GM12878 (cell line): ENCODE measurements at regions not wholly inside any gene's neighbourhood (a gene's known extent, or its start where the extent isn't known, plus 50 kb on each side); places are given as distances from the start of the nearest gene placed in this dataset.

Experiments
- ATAC-seq: fragments of 200-7000 bp; cut with Tn5 transposase; 3 replicates; pipeline ENCODE4 v1.9.1; 2020; ENCODE audit warnings: mild to moderate bottlenecking, moderate library complexity
- BruUV-seq: library from RNA; stranded (reverse); fragments of 400-500 nt; replicated peaks from 2 replicates; lab custom pipeline; 2021; lab: Mats Ljungman, UMichigan
- CTCF ChIA-PET: fragments of 300-600 bp; sonication (Branson Sonifier 250); formaldehyde crosslinking; extraction: SDS; loops from one replicate; lab custom pipeline; 2021; ENCODE audit warnings: inconsistent platforms; lab: Yijun Ruan, JAX
- POLR2A ChIA-PET: fragments of 350-600 bp; formaldehyde crosslinking; extraction: SDS; loops from one replicate; lab custom pipeline; 2021; ENCODE audit warnings: inconsistent platforms; lab: Charles Lee
- RAD21 ChIA-PET: fragments of 300-600 bp; sonication (Branson Sonifier 250); formaldehyde crosslinking; loops from one replicate; lab custom pipeline; 2023; ENCODE audit warnings: antibody characterized with exemption; ENCODE audit not compliant: unreplicated experiment; lab: Charles Lee
- SMC1A ChIA-PET: fragments of 300-600 bp; sonication (Branson Sonifier 250); formaldehyde crosslinking; loops from one replicate; lab custom pipeline; 2023; ENCODE audit not compliant: unreplicated experiment, uncharacterized antibody; lab: Charles Lee
- DNase-seq: peaks from one replicate; pipeline ENCODE4 v3.0.0-alpha.2; 2011; ENCODE audit warnings: low read depth, low spot score
- FAIRE-seq: peaks from 3 replicates; lab custom pipeline; 2011; peaks lifted over from hg19 to GRCh38; lab: Jason Lieb, UNC
- H2AFZ ChIP-seq: 2 replicates; pipeline ENCODE4 v1.6.0; 2011; ENCODE audit warnings: low read depth, low read length, control low read depth; ENCODE audit not compliant: control insufficient read depth
- H3K27ac ChIP-seq: 2 replicates; pipeline ENCODE4 v1.5.1; 2011; ENCODE audit warnings: control low read depth; ENCODE audit not compliant: control insufficient read depth, insufficient read depth
- H3K27me3 ChIP-seq, 2 experiments: replicated peaks in 1 of 2; 2 replicates each; pipeline versions ENCODE4 v1.6.0 to v1.6.1; 2011; ENCODE audit warnings: low read length in 1 of 2; ENCODE audit not compliant: control insufficient read depth in 2 of 2, insufficient read depth in 2 of 2
- H3K36me3 ChIP-seq, 2 experiments: 2 replicates each; pipeline ENCODE4 v1.5.1; 2011; ENCODE audit warnings: low read length in 1 of 2; ENCODE audit not compliant: control insufficient read depth in 2 of 2, insufficient read depth in 2 of 2
- H3K4me1 ChIP-seq: 2 replicates; pipeline ENCODE4 v1.6.1; 2011; ENCODE audit warnings: mild to moderate bottlenecking, low read length, moderate library complexity, mixed read lengths; ENCODE audit not compliant: control insufficient read depth, insufficient read depth
- H3K4me2 ChIP-seq: 2 replicates; pipeline ENCODE4 v1.6.0; 2011; ENCODE audit warnings: control low read depth; ENCODE audit not compliant: control insufficient read depth, insufficient read depth
- H3K4me3 ChIP-seq: fragments of 200-600 bp; sonication (generic); 2 replicates; pipeline ENCODE4 v1.5.1; 2016
- H3K79me2 ChIP-seq: 2 replicates; pipeline ENCODE4 v1.6.0; 2011; ENCODE audit warnings: low read length; ENCODE audit not compliant: control insufficient read depth, insufficient read depth
- H3K9ac ChIP-seq: 2 replicates; pipeline ENCODE4 v1.8.0; 2011; ENCODE audit warnings: low read length, control low read depth, mixed read lengths; ENCODE audit not compliant: control insufficient read depth, insufficient read depth
- H3K9me3 ChIP-seq: replicated peaks from 3 replicates; pipeline ENCODE4 v1.5.1; 2011; ENCODE audit warnings: mild to moderate bottlenecking, low read length; ENCODE audit not compliant: control insufficient read depth, insufficient read depth
- H4K20me1 ChIP-seq: 2 replicates; pipeline ENCODE4 v1.6.0; 2011; ENCODE audit not compliant: control insufficient read depth, insufficient read depth
- CHD2 ChIP-seq: IDR thresholded peaks from 2 replicates; pipeline ENCODE4 v1.6.1; 2011; ENCODE audit warnings: low read depth, low read length, improper control_type of control experiment, borderline replicate concordance
- DPF2 ChIP-seq: fragments of 450-650 bp; IDR thresholded peaks from 2 replicates; pipeline ENCODE4 v1.6.1; 2017; ENCODE audit warnings: mild to moderate bottlenecking
- EGR1 ChIP-seq, 2 experiments: IDR thresholded peaks; 1 replicate in 1 of 2; 2 replicates in 1 of 2; pipeline ENCODE4 v1.6.1; 2011 to 2012; ENCODE audit warnings: low read depth in 2 of 2, low read length in 2 of 2, borderline replicate concordance in 1 of 2, mild to moderate bottlenecking in 1 of 2, moderate library complexity in 1 of 2
- FOS ChIP-seq: IDR thresholded peaks from 3 replicates; pipeline ENCODE4 v1.6.1; 2011; ENCODE audit warnings: borderline replicate concordance; ENCODE audit not compliant: insufficient read length; ENCODE audit errors: extremely low read depth
- FOXK2 ChIP-seq: fragments of 450-650 bp; IDR thresholded peaks from 2 replicates; pipeline ENCODE4 v1.6.1; 2017; ENCODE audit warnings: mild to moderate bottlenecking, moderate library complexity
- HCFC1 ChIP-seq: fragments of 150-350 bp; IDR thresholded peaks from 2 replicates; pipeline ENCODE4 v1.6.1; 2014; ENCODE audit warnings: low read length
- HDAC2 ChIP-seq: fragments of 200-600 bp; sonication (generic); IDR thresholded peaks from 2 replicates; pipeline ENCODE4 v1.6.1; 2017
- MEF2B ChIP-seq: fragments of 450-650 bp; IDR thresholded peaks from 2 replicates; pipeline ENCODE4 v1.6.1; 2018; ENCODE audit warnings: mild to moderate bottlenecking, moderate library complexity; ENCODE audit not compliant: partially characterized antibody, poor library complexity, severe bottlenecking
- NR2C2 ChIP-seq: IDR thresholded peaks from 2 replicates; pipeline ENCODE4 v1.6.1; 2011; ENCODE audit warnings: borderline replicate concordance, low read depth; ENCODE audit not compliant: control insufficient read depth, insufficient read length
- SREBF1 ChIP-seq: IDR thresholded peaks from 2 replicates; pipeline ENCODE4 v1.6.1; 2012; ENCODE audit warnings: mild to moderate bottlenecking, low read length
- SUPT20H ChIP-seq: IDR thresholded peaks from 2 replicates; pipeline ENCODE4 v1.6.1; 2011; ENCODE audit warnings: low read depth, mild to moderate bottlenecking, low read length, moderate library complexity, borderline replicate concordance; ENCODE audit not compliant: control insufficient read depth
- YY1 ChIP-seq: IDR thresholded peaks from 2 replicates; pipeline ENCODE4 v1.6.1; 2011; ENCODE audit warnings: low read depth, mild to moderate bottlenecking, low read length
- WGBS: methylation state at CpG from one replicate; pipeline ENCODE4 v1.1.6; 2016; ENCODE audit warnings: low lambda C conversion rate; ENCODE audit not compliant: insufficient replicate concordance, insufficient coverage; ENCODE audit errors: missing lambda C conversion rate; 5-methylcytosine and 5-hydroxymethylcytosine counted together
- in situ Hi-C: fragments of 300-500 bp; cut with MboI; formaldehyde crosslinking; loops from 9 replicates; pipeline ENCODE4 v1.14.3; 2018; ENCODE audit warnings: mixed read lengths
- intact Hi-C: fragments of 100-400 bp; cut with micrococcal nuclease; formaldehyde crosslinking; loops from one replicate; pipeline ENCODE4 v1.14.2; 2022; ENCODE audit not compliant: unreplicated experiment
- TF ChIP-seq, protein P1 (sequence below), 3 experiments: IDR thresholded peaks in 2 of 3; conservative IDR thresholded peaks in 1 of 3; 2 replicates each; pipeline ENCODE4 v1.5.1; 2011; ENCODE audit warnings: low read depth in 3 of 3, low read length in 3 of 3, mild to moderate bottlenecking in 3 of 3, control low read depth in 2 of 3, moderate library complexity in 2 of 3, inconsistent platforms in 1 of 3, mixed read lengths in 1 of 3; ENCODE audit not compliant: control insufficient read depth in 2 of 3, insufficient read depth in 1 of 3; ENCODE audit errors: extremely low read depth in 1 of 3
- TF ChIP-seq, protein P2 (sequence below): IDR thresholded peaks from 2 replicates; pipeline ENCODE4 v1.6.1; 2012; ENCODE audit warnings: low read depth, low read length, improper control_type of control experiment
- TF ChIP-seq, protein P3 (sequence below): fragments of 450-650 bp; IDR thresholded peaks from 2 replicates; pipeline ENCODE4 v1.6.1; 2017; ENCODE audit warnings: mild to moderate bottlenecking

GRCh38 chr22:27473533-27473932 is 328.0 kb downstream of the MN1 start:
- ATAC-seq, result no peak
- 2% methylated on average over 3 of the region's 3 CpGs for WGBS
- POLR2A ChIA-PET, result no interaction called here

DNA sequence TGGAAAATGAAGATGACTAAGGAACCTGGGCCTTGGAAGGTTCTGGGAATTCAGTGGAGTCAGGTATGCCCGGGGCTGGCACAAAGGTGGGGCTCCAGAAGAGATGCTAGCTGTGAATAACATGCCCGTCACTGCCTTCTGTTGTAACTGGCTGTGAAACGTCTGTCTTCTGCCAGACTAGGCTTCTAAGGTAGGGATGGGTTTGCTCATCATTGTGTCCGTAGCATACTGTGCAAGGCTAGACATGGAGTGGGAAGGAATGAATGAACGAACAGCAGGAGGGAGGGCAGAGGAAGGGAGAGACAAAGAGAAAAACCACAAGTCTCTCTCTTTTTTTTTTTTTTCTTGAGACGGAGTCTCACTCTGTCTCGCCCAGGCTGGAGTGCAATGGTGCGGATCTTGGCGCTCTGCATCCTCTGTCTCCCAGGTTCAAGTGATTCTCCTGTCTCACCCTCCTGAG is 327.4 kb downstream of the MN1 start:
- Histone ChIP-seq H2AFZ (no peak overlapping the region), H3K4me2 (no peak overlapping the region), H4K20me1 (no peaks in the 10 kb centered on the region), H3K36me3 (no peaks in the 10 kb centered on the region), H3K4me3 (no peak overlapping the region), H3K4me1 (no peaks in the 10 kb centered on the region), H3K27me3 (no peaks in the 10 kb centered on the region), H3K79me2 (no peaks in the 10 kb centered on the region), H3K9me3 (no peaks in the 10 kb centered on the region; the same call in 2 of the 3 replicates), H3K9ac (no peak overlapping the region), H3K27ac (no peak overlapping the region)
- CTCF ChIA-PET, result no interaction called here
- in situ Hi-C loops, result no loop called here
- DNase-seq (no peak), ATAC-seq (no peak)
- no TSS peak for BruUV-seq
- POLR2A ChIA-PET, result no interaction called here
- 38% methylated on average over 7 of the region's 9 CpGs for WGBS
- SMC1A ChIA-PET, result no interaction called here
- intact Hi-C loops, result no loop called here
- TF ChIP-seq YY1 (no peak), CHD2 (no peak), HCFC1 (no peak), NR2C2 (no peak)
- TF ChIP-seq, protein P1, sequence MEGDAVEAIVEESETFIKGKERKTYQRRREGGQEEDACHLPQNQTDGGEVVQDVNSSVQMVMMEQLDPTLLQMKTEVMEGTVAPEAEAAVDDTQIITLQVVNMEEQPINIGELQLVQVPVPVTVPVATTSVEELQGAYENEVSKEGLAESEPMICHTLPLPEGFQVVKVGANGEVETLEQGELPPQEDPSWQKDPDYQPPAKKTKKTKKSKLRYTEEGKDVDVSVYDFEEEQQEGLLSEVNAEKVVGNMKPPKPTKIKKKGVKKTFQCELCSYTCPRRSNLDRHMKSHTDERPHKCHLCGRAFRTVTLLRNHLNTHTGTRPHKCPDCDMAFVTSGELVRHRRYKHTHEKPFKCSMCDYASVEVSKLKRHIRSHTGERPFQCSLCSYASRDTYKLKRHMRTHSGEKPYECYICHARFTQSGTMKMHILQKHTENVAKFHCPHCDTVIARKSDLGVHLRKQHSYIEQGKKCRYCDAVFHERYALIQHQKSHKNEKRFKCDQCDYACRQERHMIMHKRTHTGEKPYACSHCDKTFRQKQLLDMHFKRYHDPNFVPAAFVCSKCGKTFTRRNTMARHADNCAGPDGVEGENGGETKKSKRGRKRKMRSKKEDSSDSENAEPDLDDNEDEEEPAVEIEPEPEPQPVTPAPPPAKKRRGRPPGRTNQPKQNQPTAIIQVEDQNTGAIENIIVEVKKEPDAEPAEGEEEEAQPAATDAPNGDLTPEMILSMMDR (IDR thresholded peaks at IDR 0.05 in 2 of 3, conservative IDR thresholded peaks at IDR 0.05 in 1 of 3; ENCODE audit: control insufficient read depth in 2 of 3, extremely low read depth in 1 of 3, insufficient read depth in 1 of 3, low read depth in 3 of 3, low read length in 3 of 3), result no peak
- TF ChIP-seq, protein P2, sequence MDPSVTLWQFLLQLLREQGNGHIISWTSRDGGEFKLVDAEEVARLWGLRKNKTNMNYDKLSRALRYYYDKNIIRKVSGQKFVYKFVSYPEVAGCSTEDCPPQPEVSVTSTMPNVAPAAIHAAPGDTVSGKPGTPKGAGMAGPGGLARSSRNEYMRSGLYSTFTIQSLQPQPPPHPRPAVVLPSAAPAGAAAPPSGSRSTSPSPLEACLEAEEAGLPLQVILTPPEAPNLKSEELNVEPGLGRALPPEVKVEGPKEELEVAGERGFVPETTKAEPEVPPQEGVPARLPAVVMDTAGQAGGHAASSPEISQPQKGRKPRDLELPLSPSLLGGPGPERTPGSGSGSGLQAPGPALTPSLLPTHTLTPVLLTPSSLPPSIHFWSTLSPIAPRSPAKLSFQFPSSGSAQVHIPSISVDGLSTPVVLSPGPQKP, result no peak
- TF ChIP-seq, protein P3, sequence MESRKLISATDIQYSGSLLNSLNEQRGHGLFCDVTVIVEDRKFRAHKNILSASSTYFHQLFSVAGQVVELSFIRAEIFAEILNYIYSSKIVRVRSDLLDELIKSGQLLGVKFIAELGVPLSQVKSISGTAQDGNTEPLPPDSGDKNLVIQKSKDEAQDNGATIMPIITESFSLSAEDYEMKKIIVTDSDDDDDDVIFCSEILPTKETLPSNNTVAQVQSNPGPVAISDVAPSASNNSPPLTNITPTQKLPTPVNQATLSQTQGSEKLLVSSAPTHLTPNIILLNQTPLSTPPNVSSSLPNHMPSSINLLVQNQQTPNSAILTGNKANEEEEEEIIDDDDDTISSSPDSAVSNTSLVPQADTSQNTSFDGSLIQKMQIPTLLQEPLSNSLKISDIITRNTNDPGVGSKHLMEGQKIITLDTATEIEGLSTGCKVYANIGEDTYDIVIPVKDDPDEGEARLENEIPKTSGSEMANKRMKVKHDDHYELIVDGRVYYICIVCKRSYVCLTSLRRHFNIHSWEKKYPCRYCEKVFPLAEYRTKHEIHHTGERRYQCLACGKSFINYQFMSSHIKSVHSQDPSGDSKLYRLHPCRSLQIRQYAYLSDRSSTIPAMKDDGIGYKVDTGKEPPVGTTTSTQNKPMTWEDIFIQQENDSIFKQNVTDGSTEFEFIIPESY, result no peak
- TF ChIP-seq, all 136 proteins: peak for 0
- RAD21 ChIA-PET, result no interaction called here
- FAIRE-seq, result no peak

More at GRCh38 chr22:27473533-27473932, 328.0 kb downstream of the MN1 start:
- Histone ChIP-seq H3K4me1 (no peaks in the 10 kb centered on the region), H3K9me3 (no peaks in the 10 kb centered on the region; the same call in 2 of the 3 replicates), H3K79me2 (no peaks in the 10 kb centered on the region), H3K27ac (no peak overlapping the region), H3K9ac (no peak overlapping the region), H4K20me1 (no peaks in the 10 kb centered on the region), H2AFZ (no peak overlapping the region), H3K36me3 (no peaks in the 10 kb centered on the region), H3K4me3 (no peak overlapping the region), H3K27me3 (no peaks in the 10 kb centered on the region), H3K4me2 (no peak overlapping the region)
- DNase-seq, result no peak
- ChIA-PET CTCF (interaction anchor here (0.6 kb wide), 1 partner anchor 149 kb away, joined by 3 read pairs; no protein-coding TSS in a partner anchor), RAD21 (no interaction called here), SMC1A (interaction anchor here (0.5 kb wide), 1 partner anchor 64 kb away, joined by 3 read pairs; no protein-coding TSS in a partner anchor)
- intact Hi-C loops (no loop called here), in situ Hi-C loops (no loop called here)
- FAIRE-seq, result no peak
- TF ChIP-seq FOXK2, result no peak
- TF ChIP-seq EGR1 (IDR thresholded peaks at IDR 0.05; ENCODE audit: borderline replicate concordance in 1 of 2, low read depth in 2 of 2, low read length in 2 of 2), result no peak
- no peak for TF ChIP-seq HDAC2
- TF ChIP-seq DPF2, result no peak
- no peak for TF ChIP-seq FOS
- TF ChIP-seq MEF2B, result no peak
- no peak for TF ChIP-seq SUPT20H
- TF ChIP-seq SREBF1, result no peak
- no TSS peak for BruUV-seq
